ENCODE measurements at regions not wholly inside any gene's neighbourhood (a gene's known extent, or its start where the extent isn't known, plus 50 kb on each side); places are given as distances from the start of the nearest gene placed in this dataset.
"Not testable (repeated sequence)": the region's sequence is repeated elsewhere in the genome, so short reads cannot be mapped to it uniquely, and the experiment has no call there.

DNA sequence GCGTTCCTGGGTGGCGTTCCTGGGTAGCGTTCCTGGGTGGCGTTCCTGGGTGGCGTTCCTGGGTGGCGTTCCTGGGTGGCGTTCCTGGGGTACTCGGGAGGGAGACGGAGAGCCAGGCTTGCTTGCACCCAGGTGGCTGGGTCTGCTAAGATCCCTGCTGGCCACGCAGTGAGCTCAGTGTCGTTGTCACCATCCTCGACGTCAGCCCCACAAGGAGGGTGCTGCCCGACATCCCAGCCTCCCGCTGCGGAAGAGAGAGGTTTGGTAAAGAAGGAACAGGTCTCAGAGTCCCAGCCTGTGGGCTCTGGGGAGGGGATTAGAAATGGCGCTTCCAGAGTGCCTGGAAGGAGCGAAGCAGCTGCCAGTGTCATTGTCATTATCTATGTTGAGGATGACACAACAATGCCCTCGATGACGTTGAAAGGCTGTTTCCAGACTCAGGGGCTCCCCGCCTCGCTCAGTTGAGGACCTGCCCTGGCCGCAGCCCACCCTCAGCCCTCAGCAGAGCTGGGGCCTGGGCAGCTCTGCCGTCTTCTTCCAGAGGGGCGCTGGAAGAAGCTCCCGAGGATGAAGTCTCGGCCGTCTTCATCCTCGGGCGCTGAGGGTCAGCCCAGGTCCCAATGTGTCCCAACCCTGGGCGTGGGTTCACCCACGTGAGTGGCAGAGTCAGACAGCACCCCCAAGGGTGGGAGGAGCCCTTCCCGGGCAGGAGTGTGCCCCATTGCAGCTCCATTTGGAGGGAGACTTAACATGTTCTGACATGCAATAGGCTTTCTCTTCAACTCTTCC is 328.8 kb downstream of the ADGRD1 start:
- Histone ChIP-seq H3K4me3 (ENCODE audit: low read length) (no peak overlapping the region), H3K4me1 (ENCODE audit: insufficient read depth, low read length) (no peaks in the 10 kb centered on the region), H2AFZ (ENCODE audit: low read depth, low read length) (no peak overlapping the region), H3K9me3 (ENCODE audit: low read length) (no peaks in the 10 kb centered on the region), H3K36me3 (ENCODE audit: insufficient read depth, low read length) (no peaks in the 10 kb centered on the region), H3K27me3 (ENCODE audit: insufficient read depth, low read length) (no peaks in the 10 kb centered on the region)

GRCh38 chr12:131283191-131283861 is 329.6 kb downstream of the ADGRD1 start:
- Histone ChIP-seq H3K4me1 (ENCODE audit: insufficient read depth, low read length) (no peaks in the 10 kb centered on the region), H3K4me3 (ENCODE audit: low read length) (no peak overlapping the region), H2AFZ (ENCODE audit: low read depth, low read length) (no peak overlapping the region), H3K36me3 (ENCODE audit: insufficient read depth, low read length) (no peaks in the 10 kb centered on the region), H3K27me3 (ENCODE audit: insufficient read depth, low read length) (no peaks in the 10 kb centered on the region), H3K9me3 (ENCODE audit: low read length) (peaks cover 2% of the 10 kb centered on the region)

- H3K4me1 ChIP-seq (ENCODE audit: insufficient read depth, low read length); H2AFZ ChIP-seq (ENCODE audit: low read depth, low read length); H3K27me3 ChIP-seq (ENCODE audit: insufficient read depth, low read length); H3K4me3 ChIP-seq (ENCODE audit: low read length); H3K9me3 ChIP-seq (ENCODE audit: low read length); H3K36me3 ChIP-seq (ENCODE audit: insufficient read depth, low read length): not testable (repeated sequence)
Observed at GRCh38 chr12:131283862-131284825, 330.4 kb downstream of the ADGRD1 start.

DNA sequence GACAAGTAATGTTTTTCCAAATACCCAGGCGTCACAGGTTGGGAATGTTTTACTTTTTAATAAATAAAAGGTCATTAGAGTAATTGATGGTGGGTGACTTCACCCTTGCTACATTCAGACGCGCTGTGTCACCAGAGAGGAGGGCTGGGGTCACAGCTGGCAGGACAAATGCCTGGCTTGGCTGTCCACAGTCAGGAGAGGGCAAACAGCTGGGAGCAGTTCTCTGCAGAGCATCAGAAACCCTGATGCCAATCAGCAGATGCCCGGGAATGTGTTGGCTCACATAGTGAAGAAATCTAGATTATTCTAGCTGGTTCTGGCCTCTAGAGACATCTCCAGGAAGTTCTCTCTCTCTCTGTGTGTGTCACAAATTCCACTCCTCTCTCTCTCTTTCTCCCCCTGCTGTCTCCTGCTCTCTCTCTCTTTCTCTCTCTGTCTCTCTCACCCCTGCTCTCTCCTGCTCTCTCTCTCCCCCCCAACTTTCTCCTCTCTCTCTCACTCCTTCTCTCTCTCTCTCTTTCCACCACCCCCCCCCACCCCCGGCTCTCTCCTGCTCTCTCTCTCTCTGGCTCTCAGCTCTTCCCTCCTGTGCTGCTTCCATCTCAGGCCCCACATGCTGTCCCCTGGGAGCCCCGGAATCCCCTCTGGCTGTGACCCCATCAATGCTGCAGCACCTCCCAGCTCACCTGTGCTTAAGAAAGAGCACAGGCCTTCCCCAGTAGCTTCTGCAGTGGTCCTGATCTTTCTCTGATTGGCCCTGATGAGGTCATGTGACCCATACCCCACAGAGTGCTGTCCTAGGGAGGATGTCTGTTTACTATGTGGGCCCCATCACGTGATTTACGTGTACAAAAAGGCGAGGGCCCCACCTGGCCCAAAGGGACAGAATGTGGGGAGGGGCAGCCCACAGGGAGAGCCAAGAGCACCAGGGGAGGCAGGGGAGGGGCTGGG is 331.5 kb downstream of the ADGRD1 start:
- H3K4me1 ChIP-seq (ENCODE audit: insufficient read depth, low read length); H2AFZ ChIP-seq (ENCODE audit: low read depth, low read length); H3K27me3 ChIP-seq (ENCODE audit: insufficient read depth, low read length); H3K4me3 ChIP-seq (ENCODE audit: low read length); H3K9me3 ChIP-seq (ENCODE audit: low read length); H3K36me3 ChIP-seq (ENCODE audit: insufficient read depth, low read length): not testable (repeated sequence)

DNA sequence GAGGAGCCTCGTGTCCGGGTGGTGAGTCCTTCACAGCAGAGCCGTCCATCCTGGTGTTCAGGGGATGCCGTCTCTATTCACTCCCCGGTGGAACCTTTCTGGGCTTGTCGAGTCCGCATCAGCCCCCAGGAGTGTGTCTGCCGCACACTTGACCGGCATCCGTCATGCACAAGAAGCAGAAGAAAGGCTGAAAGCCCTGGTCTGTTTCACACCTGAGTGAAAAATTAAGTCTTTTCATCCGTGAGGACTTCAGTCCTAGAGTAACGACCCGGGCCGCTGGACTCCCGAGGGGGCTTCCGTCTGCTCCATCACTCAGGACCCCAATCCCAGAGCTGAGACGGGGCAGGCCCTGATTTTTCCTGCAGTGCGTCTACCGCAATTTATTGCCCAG is 332.2 kb downstream of the ADGRD1 start:
- H3K27me3 ChIP-seq (ENCODE audit: insufficient read depth, low read length); H3K9me3 ChIP-seq (ENCODE audit: low read length); H3K4me3 ChIP-seq (ENCODE audit: low read length); H2AFZ ChIP-seq (ENCODE audit: low read depth, low read length); H3K4me1 ChIP-seq (ENCODE audit: insufficient read depth, low read length); H3K36me3 ChIP-seq (ENCODE audit: insufficient read depth, low read length): not testable (repeated sequence)

GRCh38 chr12:131286301-131286700 is 332.6 kb downstream of the ADGRD1 start:
- not testable (repeated sequence) for H3K9me3 ChIP-seq (ENCODE audit: low read length); H3K27me3 ChIP-seq (ENCODE audit: insufficient read depth, low read length)

DNA sequence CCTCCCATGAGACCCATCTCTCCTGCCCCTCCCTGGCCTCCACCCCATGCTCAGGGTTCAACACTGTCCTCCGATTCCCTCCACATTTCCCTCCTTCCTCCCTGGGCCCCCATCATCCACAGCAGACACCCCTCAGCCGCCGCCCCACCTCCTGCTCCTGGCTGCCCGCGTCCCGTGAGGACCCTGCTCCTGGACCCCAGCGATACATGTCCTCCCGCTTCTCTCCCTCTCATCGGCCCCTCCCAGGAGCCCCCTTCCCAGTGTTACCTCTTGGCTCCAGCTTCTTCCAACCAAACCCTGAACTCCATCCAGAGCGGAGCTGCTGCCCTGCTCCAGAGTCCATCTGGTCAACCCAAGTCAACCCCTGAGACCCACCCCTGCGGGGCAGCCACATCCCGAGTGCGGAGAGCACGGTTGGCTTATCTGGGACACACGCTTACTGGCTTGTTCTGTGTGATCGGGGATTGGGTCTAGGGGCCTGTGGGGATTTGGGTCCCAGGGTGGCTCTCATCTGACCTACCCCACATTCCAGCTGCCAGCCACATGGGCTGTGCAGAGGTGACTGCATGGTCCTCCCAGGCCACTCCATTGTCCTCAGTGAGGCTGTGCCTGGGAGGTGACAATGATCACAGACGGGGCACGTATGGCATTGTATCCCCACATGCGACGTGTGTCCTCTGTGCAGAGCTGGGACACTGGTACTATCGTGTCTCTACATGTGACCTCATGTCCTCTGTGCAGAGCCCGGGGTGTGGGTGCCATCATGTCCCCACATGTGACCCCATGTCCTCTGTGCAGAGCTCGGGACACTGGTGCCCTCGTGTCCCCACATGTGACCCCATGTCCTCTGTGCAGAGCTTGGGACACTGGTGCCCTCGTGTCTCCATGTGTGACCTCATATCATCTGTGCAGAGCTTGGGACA is 333.6 kb downstream of the ADGRD1 start:
- Histone ChIP-seq H3K4me1 (ENCODE audit: insufficient read depth, low read length) (no peaks in the 10 kb centered on the region), H3K27me3 (ENCODE audit: insufficient read depth, low read length) (no peaks in the 10 kb centered on the region), H3K4me3 (ENCODE audit: low read length) (no peak overlapping the region), H2AFZ (ENCODE audit: low read depth, low read length) (no peak overlapping the region), H3K36me3 (ENCODE audit: insufficient read depth, low read length) (no peaks in the 10 kb centered on the region), H3K9me3 (ENCODE audit: low read length) (peaks cover 2% of the 10 kb centered on the region)

More at GRCh38 chr12:131286301-131286700, 332.6 kb downstream of the ADGRD1 start:
- not testable (repeated sequence) for H3K4me1 ChIP-seq (ENCODE audit: insufficient read depth, low read length); H3K36me3 ChIP-seq (ENCODE audit: insufficient read depth, low read length); H2AFZ ChIP-seq (ENCODE audit: low read depth, low read length); H3K4me3 ChIP-seq (ENCODE audit: low read length)

GRCh38 chr12:131287938-131288764 is 334.4 kb downstream of the ADGRD1 start:
- no peak overlapping the region for H2AFZ ChIP-seq (ENCODE audit: low read depth, low read length)
- peaks cover 7% of the 10 kb centered on the region for H3K4me1 ChIP-seq (ENCODE audit: insufficient read depth, low read length)
- H3K4me3 ChIP-seq (ENCODE audit: low read length), result no peak overlapping the region
- H3K9me3 ChIP-seq (ENCODE audit: low read length), result peaks cover 2% of the 10 kb centered on the region
- H3K27me3 ChIP-seq (ENCODE audit: insufficient read depth, low read length), result no peaks in the 10 kb centered on the region
- H3K36me3 ChIP-seq (ENCODE audit: insufficient read depth, low read length), result no peaks in the 10 kb centered on the region

DNA sequence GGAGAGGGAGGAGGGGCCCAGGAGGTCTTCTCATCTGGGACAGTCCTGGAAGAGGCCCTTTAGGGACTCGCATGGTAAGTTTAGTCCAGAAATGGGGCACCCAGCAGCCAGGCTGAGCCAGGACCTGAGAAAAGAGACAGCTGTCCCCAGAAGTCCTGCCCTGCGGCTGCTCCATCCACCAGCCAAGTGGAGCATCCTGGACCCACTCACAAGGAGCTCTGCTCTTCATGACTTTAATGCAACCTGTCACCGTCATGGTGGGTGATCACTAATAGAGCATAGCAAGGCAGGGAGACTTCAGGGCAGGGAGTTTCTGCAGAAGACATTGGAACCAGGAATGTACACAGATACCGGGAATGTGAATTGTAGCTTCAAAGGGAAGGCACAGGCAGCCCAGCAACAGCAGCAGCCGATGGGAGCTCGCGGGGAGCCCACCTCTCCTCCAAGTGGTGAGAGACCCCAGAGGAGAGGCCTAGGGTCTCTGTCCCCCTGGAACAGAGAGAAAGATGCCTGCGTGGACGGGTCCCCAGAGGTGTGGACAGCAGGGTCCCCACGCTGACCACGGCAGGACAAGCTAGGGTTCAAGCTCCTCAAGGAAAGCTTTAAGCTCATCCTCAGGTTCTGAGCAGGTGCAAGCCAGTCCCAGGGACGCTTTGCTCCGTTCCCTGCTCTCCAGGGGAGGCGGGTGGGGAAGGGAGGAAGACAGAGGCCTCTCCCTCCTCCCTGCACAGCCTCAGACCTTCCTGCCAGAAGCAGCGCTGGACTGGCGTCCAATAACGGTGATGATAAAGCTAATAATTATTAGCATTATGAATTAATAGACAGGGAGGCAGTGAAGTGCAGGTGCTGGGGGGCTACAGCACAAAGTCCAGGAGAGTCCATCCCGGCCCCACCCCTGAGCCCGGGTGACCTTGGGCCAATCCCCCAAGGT is 335.3 kb downstream of the ADGRD1 start:
- H3K4me1 ChIP-seq (ENCODE audit: insufficient read depth, low read length); H3K27me3 ChIP-seq (ENCODE audit: insufficient read depth, low read length); H3K9me3 ChIP-seq (ENCODE audit: low read length); H3K36me3 ChIP-seq (ENCODE audit: insufficient read depth, low read length); H3K4me3 ChIP-seq (ENCODE audit: low read length); H2AFZ ChIP-seq (ENCODE audit: low read depth, low read length): not testable (repeated sequence)

GRCh38 chr12:131289807-131290206 is 336.1 kb downstream of the ADGRD1 start:
- H3K36me3 ChIP-seq (ENCODE audit: insufficient read depth, low read length); H3K9me3 ChIP-seq (ENCODE audit: low read length); H3K27me3 ChIP-seq (ENCODE audit: insufficient read depth, low read length); H2AFZ ChIP-seq (ENCODE audit: low read depth, low read length); H3K4me3 ChIP-seq (ENCODE audit: low read length); H3K4me1 ChIP-seq (ENCODE audit: insufficient read depth, low read length): not testable (repeated sequence)

Data from neuron (in vitro differentiated cells).